Calu3 (cell line): ENCODE measurements at regions not wholly inside any gene's neighbourhood (a gene's known extent, or its start where the extent isn't known, plus 50 kb on each side); places are given as distances from the start of the nearest gene placed in this dataset.

Experiments used
- BruUV-seq: library from RNA; stranded (reverse); fragments of 400-500 nt; replicated peaks from 2 replicates; lab custom pipeline; 2021; lab: Mats Ljungman, UMichigan
- CTCF ChIA-PET: fragments of 300-600 bp; sonication (Branson Sonifier 250); formaldehyde crosslinking; loops from one replicate; lab custom pipeline; 2022; ENCODE audit warnings: antibody characterized with exemption; lab: Charles Lee
- DNase-seq: peaks from one replicate; pipeline ENCODE4 v3.0.0; 2022
- H3K27ac Mint-ChIP-seq: one replicate; pipeline ENCODE4 v1.8.0; 2022; ENCODE audit warnings: mixed read lengths; ENCODE audit not compliant: unreplicated experiment
- H3K27me3 Mint-ChIP-seq: one replicate; pipeline ENCODE4 v1.8.0; 2022; ENCODE audit warnings: mixed read lengths; ENCODE audit not compliant: unreplicated experiment
- H3K36me3 Mint-ChIP-seq: one replicate; pipeline ENCODE4 v1.8.0; 2022; ENCODE audit warnings: mild to moderate bottlenecking, moderate library complexity, mixed read lengths; ENCODE audit not compliant: insufficient read depth, unreplicated experiment
- H3K4me1 Mint-ChIP-seq: one replicate; pipeline ENCODE4 v1.8.0; 2022; ENCODE audit warnings: mild to moderate bottlenecking, low read depth, mixed read lengths; ENCODE audit not compliant: unreplicated experiment
- H3K4me3 Mint-ChIP-seq: one replicate; pipeline ENCODE4 v1.8.0; 2022; ENCODE audit warnings: mild to moderate bottlenecking, low read depth, moderate library complexity, mixed read lengths; ENCODE audit not compliant: unreplicated experiment
- H3K9me3 Mint-ChIP-seq: one replicate; pipeline ENCODE4 v1.8.0; 2022; ENCODE audit warnings: low read depth, mixed read lengths; ENCODE audit not compliant: unreplicated experiment
- intact Hi-C: fragments of 100-400 bp; cut with micrococcal nuclease; formaldehyde crosslinking; loops from one replicate; pipeline ENCODE4 v1.10.0; 2022; ENCODE audit not compliant: unreplicated experiment
- TF ChIP-seq, protein P1 (sequence below): fragments of 200-600 bp; IDR thresholded peaks from one replicate; pipeline ENCODE4 v1.8.0; 2022; ENCODE audit warnings: antibody characterized with exemption; ENCODE audit not compliant: unreplicated experiment

DNA sequence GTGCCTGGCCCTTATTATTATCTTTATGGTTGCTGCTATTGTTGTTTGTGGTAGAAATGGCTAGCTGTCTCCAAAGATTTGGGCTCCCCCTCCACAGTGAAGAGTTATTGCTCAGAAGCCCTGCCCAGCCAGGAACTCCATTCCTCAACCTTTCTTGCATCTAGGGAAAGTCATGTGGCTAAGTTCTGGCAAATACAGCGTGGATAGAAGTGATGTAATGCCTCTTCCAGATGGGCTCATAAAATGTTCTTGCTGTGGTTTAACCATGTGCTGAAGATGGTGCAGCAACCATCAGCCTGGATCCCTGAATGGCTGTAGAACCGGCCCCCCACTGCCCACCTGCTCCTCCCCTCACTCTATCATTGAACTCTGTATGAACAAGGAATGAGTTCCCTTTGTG is 203.5 kb upstream of the E2F8 start:
- TF ChIP-seq, protein P1, sequence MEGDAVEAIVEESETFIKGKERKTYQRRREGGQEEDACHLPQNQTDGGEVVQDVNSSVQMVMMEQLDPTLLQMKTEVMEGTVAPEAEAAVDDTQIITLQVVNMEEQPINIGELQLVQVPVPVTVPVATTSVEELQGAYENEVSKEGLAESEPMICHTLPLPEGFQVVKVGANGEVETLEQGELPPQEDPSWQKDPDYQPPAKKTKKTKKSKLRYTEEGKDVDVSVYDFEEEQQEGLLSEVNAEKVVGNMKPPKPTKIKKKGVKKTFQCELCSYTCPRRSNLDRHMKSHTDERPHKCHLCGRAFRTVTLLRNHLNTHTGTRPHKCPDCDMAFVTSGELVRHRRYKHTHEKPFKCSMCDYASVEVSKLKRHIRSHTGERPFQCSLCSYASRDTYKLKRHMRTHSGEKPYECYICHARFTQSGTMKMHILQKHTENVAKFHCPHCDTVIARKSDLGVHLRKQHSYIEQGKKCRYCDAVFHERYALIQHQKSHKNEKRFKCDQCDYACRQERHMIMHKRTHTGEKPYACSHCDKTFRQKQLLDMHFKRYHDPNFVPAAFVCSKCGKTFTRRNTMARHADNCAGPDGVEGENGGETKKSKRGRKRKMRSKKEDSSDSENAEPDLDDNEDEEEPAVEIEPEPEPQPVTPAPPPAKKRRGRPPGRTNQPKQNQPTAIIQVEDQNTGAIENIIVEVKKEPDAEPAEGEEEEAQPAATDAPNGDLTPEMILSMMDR: no peak
- intact Hi-C loops: loop anchor here (10.0 kb wide), 1 partner anchor 189 kb away; no protein-coding TSS in a partner anchor
- CTCF ChIA-PET: interaction anchor here (0.6 kb wide), 1 partner anchor 373 kb away, joined by 3 read pairs; no protein-coding TSS in a partner anchor
- H3K27ac Mint-ChIP-seq: no peak overlapping the region
- peaks cover 12% of the 10 kb centered on the region for H3K36me3 Mint-ChIP-seq
- peaks cover 38% of the 10 kb centered on the region for H3K4me1 Mint-ChIP-seq
- BruUV-seq: no TSS peak
- H3K4me3 Mint-ChIP-seq: no peak overlapping the region
- DNase-seq: no peak
- H3K27me3 Mint-ChIP-seq: no peaks in the 10 kb centered on the region
- H3K9me3 Mint-ChIP-seq: no peaks in the 10 kb centered on the region

DNA sequence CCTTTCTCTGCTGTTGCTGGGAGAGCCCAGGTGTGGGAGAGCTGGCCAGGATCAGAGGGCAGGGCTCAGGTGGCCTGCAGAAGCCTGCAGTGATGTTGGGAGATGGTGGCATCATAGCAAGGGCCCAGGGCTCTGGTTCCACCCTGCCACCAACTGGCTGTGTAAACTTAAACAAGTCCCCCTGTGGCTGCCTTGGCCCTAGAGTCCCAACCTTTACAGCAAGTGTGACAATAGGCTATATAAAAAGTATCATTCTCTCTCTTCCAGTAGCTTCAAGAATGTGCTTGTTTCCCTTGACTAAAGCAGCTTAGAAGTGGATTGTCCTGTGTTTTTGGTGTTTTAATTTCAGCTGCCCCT is 201.8 kb upstream of the E2F8 start:
- H3K4me3 Mint-ChIP-seq: peak overlapping the region; percentile 49
- TF ChIP-seq, protein P1: no peak
- no TSS peak for BruUV-seq
- CTCF ChIA-PET: interaction anchor here (0.5 to 1.2 kb wide), 3 partner anchors 122 to 366 kb away, joined by 3 to 6 read pairs (median 3); no protein-coding TSS in a partner anchor
- H3K27ac Mint-ChIP-seq: peak overlapping the region; percentile 69
- peaks cover 12% of the 10 kb centered on the region for H3K36me3 Mint-ChIP-seq
- no peaks in the 10 kb centered on the region for H3K9me3 Mint-ChIP-seq
- peaks cover 4% of the 10 kb centered on the region for H3K27me3 Mint-ChIP-seq
- peaks cover 49% of the 10 kb centered on the region for H3K4me1 Mint-ChIP-seq
- intact Hi-C loops: loop anchor here (10.0 kb wide), 1 partner anchor 188 kb away; no protein-coding TSS in a partner anchor
- DNase-seq: no peak

DNA sequence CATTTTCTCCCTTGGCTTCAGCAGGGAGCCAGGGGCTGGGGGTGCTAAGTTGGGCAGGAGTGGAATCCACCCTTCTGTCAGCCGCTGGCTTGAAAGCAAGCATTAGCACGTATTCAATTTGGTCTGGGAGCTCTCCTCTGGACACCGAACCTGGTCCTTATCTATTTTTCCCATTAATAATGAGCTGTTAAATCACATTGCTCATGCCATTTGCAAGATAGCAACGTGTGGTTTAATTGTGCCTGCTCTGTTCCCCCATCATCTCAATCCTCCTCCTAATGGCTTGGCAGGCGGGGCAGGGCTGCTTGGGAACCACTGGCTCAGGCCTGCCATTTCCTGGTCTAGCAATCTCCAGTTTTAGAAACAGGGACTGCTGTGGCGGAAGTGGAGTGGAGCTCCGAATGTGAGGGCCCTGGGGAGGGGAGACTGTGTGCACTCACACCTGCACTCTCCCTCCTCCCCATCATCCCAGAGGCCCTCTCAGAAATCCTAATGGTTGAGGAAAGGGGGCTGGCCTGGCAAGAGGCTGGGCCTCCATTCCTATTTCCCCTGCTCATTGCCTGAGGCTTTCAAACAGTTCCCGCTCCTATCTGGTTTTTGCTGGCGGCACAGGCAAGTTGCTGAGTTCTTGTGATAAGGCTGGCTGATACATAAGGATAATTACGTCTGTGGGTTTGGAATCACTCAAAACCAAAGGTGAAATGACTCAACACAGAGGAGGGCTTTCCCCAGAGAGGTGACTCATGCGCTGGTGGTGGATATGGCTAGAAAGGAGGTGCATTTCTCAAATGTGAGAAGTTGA is 201.2 kb upstream of the E2F8 start:
- BruUV-seq: no TSS peak
- H3K4me1 Mint-ChIP-seq: peaks cover 54% of the 10 kb centered on the region

DNA sequence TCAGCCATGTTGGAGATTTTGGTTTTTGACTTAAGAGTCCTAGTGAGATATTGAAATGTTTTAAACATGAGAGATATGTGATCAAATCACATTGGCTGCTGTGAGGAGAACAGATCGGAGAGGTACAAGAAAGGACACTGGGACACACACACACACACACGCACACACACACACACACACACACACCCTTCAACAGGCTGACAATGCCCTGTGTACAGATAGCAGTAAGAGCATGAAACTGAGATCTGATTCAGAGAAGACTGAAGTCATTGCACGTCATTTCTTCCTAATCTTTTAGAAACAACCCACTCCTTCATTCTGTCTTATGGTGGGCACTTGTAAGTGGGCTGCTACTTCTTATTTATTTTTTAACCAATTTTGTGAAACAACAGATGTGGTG is 200.5 kb upstream of the E2F8 start:
- no TSS peak for BruUV-seq
- intact Hi-C loops: loop anchor here (10.0 kb wide), 1 partner anchor 186 kb away; no protein-coding TSS in a partner anchor
- Mint-ChIP-seq H3K4me1 (peaks cover 54% of the 10 kb centered on the region), H3K27ac (no peak overlapping the region), H3K36me3 (peaks cover 12% of the 10 kb centered on the region), H3K27me3 (peaks cover 15% of the 10 kb centered on the region), H3K4me3 (no peak overlapping the region), H3K9me3 (no peaks in the 10 kb centered on the region)
- TF ChIP-seq, protein P1: no peak
- CTCF ChIA-PET: no interaction called here
- no peak for DNase-seq

More for the DNA sequence above, 201.2 kb upstream of the E2F8 start:
- TF ChIP-seq, protein P1: no peak
- H3K9me3 Mint-ChIP-seq: no peaks in the 10 kb centered on the region
- peak; percentile 84 for DNase-seq
- peaks cover 12% of the 10 kb centered on the region for H3K36me3 Mint-ChIP-seq
- H3K27me3 Mint-ChIP-seq: peaks cover 10% of the 10 kb centered on the region
- intact Hi-C loops: loop anchor here (10.0 kb wide), 1 partner anchor 187 kb away; no protein-coding TSS in a partner anchor
- CTCF ChIA-PET: interaction anchor here (0.6 to 1.2 kb wide), 2 partner anchors 121 to 365 kb away, joined by 3 to 6 read pairs; no protein-coding TSS in a partner anchor
- peak overlapping the region; percentile 69 for H3K27ac Mint-ChIP-seq
- H3K4me3 Mint-ChIP-seq: peak overlapping the region; percentile 49
